Fibroblast of skin of abdomen (primary cell): ENCODE measurements at regions not wholly inside any gene's neighbourhood (a gene's known extent, or its start where the extent isn't known, plus 50 kb on each side); places are given as distances from the start of the nearest gene placed in this dataset.
A peak's percentile ranks its signal among the peaks of the same experiment; 100 is the strongest.

Experiments
- DNase-seq: peaks from one replicate; pipeline ENCODE4 v3.0.0-alpha.2; 2013

- peak; percentile 9 for DNase-seq
These were observed 158.2 kb upstream of the MYCN start for GRCh38 chr2:15782009-15782751.

- DNase-seq, result no peak
These were observed 157.5 kb upstream of the MYCN start for GRCh38 chr2:15782769-15783294.

GRCh38 chr2:15783489-15783888, 156.9 kb upstream of the MYCN start:
- no peak for DNase-seq

- no peak for DNase-seq
These were observed 156.1 kb upstream of the MYCN start for GRCh38 chr2:15784106-15784885.

GRCh38 chr2:15784886-15785801, 155.2 kb upstream of the MYCN start:
- DNase-seq, result no peak

- DNase-seq, result no peak
These were observed 154.2 kb upstream of the MYCN start for GRCh38 chr2:15786003-15786654.

- DNase-seq, result no peak
These were observed 153.4 kb upstream of the MYCN start for GRCh38 chr2:15786901-15787300.

GRCh38 chr2:15787535-15788454, 152.6 kb upstream of the MYCN start:
- DNase-seq, result no peak

- DNase-seq, result no peak
These were observed 151.9 kb upstream of the MYCN start for GRCh38 chr2:15788455-15788829.

- DNase-seq, result no peak
These were observed 151.5 kb upstream of the MYCN start for GRCh38 chr2:15788830-15789229.

GRCh38 chr2:15789381-15790062, 150.8 kb upstream of the MYCN start:
- DNase-seq, result no peak

GRCh38 chr2:15790326-15790725, 150.0 kb upstream of the MYCN start:
- DNase-seq, result no peak

- no peak for DNase-seq
These were observed 149.5 kb upstream of the MYCN start for GRCh38 chr2:15790838-15791237.

GRCh38 chr2:15791294-15791693, 149.1 kb upstream of the MYCN start:
- no peak for DNase-seq

GRCh38 chr2:15792331-15792730, 148.0 kb upstream of the MYCN start:
- no peak for DNase-seq

- DNase-seq, result no peak
These were observed 147.1 kb upstream of the MYCN start for GRCh38 chr2:15793078-15793913.

GRCh38 chr2:15793978-15794377, 146.4 kb upstream of the MYCN start:
- no peak for DNase-seq

- no peak for DNase-seq
These were observed 145.7 kb upstream of the MYCN start for GRCh38 chr2:15794608-15795134.

GRCh38 chr2:15795426-15795825, 144.9 kb upstream of the MYCN start:
- no peak for DNase-seq
